Activated CD8-positive, alpha-beta T cell treated with anti-CD3 and anti-CD28 coated beads, Interleukin-2, amount 10 ng/mL, durations not matched to agents 7 days and 5 days (primary cell): ENCODE measurements at regions not wholly inside any gene's neighbourhood (a gene's known extent, or its start where the extent isn't known, plus 50 kb on each side); places are given as distances from the start of the nearest gene placed in this dataset.

ENCODE experiments used
- ATAC-seq: fragments of 150-1000 bp; cut with Tn5 transposase; one replicate; pipeline ENCODE4 v1.10.0; 2021; ENCODE audit warnings: moderate library complexity
- CTCF ChIA-PET: fragments of 350-600 bp; sonication (Branson Sonifier 250); formaldehyde crosslinking; loops from one replicate; lab custom pipeline; 2021; ENCODE audit warnings: antibody characterized with exemption; lab: Charles Lee
- POLR2A ChIA-PET: fragments of 350-600 bp; sonication (Branson Sonifier 250); formaldehyde crosslinking; loops from one replicate; lab custom pipeline; 2021; ENCODE audit warnings: antibody characterized with exemption; lab: Charles Lee
- DNase-seq: peaks from one replicate; pipeline ENCODE4 v3.0.0-alpha.2; 2020
- H3K27ac Mint-ChIP-seq: one replicate; pipeline ENCODE4 v1.8.0; 2021; ENCODE audit warnings: mild to moderate bottlenecking, mixed read lengths
- H3K27me3 Mint-ChIP-seq: one replicate; pipeline ENCODE4 v1.8.0; 2021; ENCODE audit warnings: low read depth, mixed read lengths
- H3K36me3 Mint-ChIP-seq: one replicate; pipeline ENCODE4 v1.8.0; 2021; ENCODE audit warnings: low read depth, mixed read lengths
- H3K4me1 Mint-ChIP-seq: one replicate; pipeline ENCODE4 v1.8.0; 2021; ENCODE audit warnings: low read depth, mixed read lengths
- H3K4me3 Mint-ChIP-seq: one replicate; pipeline ENCODE4 v1.8.0; 2021; ENCODE audit warnings: mild to moderate bottlenecking, mixed read lengths
- H3K9me3 Mint-ChIP-seq: one replicate; pipeline ENCODE4 v1.8.0; 2022; ENCODE audit warnings: mixed read lengths; ENCODE audit not compliant: insufficient read depth

GRCh38 chr12:69129017-69129416, 110.4 kb upstream of the CPSF6 start:
- POLR2A ChIA-PET, result interaction anchor here (0.6 kb wide), 1 partner anchor 1203 kb away, joined by 4 read pairs; no protein-coding TSS in a partner anchor
- Mint-ChIP-seq H3K4me1 (no peaks in the 10 kb centered on the region), H3K9me3 (no peaks in the 10 kb centered on the region), H3K4me3 (no peak overlapping the region), H3K27ac (no peak overlapping the region), H3K27me3 (peaks cover 6% of the 10 kb centered on the region), H3K36me3 (no peaks in the 10 kb centered on the region)
- CTCF ChIA-PET, result interaction anchor here (1.1 kb wide), 1 partner anchor 299 kb away, joined by 3 read pairs; no protein-coding TSS in a partner anchor
- DNase-seq (no peak), ATAC-seq (no peak)

- Mint-ChIP-seq H3K36me3 (no peaks in the 10 kb centered on the region), H3K27ac (no peak overlapping the region), H3K4me1 (no peaks in the 10 kb centered on the region), H3K4me3 (no peak overlapping the region), H3K9me3 (no peaks in the 10 kb centered on the region), H3K27me3 (peaks cover 9% of the 10 kb centered on the region)
- ATAC-seq, result no peak
- DNase-seq, result no peak
- ChIA-PET POLR2A (interaction anchor here (0.6 kb wide), 1 partner anchor 1204 kb away, joined by 4 read pairs; no protein-coding TSS in a partner anchor), CTCF (interaction anchor here (1.1 kb wide), 1 partner anchor 300 kb away, joined by 3 read pairs; no protein-coding TSS in a partner anchor)
These were observed 109.8 kb upstream of the CPSF6 start for GRCh38 chr12:69129564-69129963.

- ChIA-PET CTCF (interaction anchor here (1.1 kb wide), 1 partner anchor 300 kb away, joined by 3 read pairs; no protein-coding TSS in a partner anchor), POLR2A (no interaction called here)
- no peak for DNase-seq
- no peaks in the 10 kb centered on the region for H3K36me3 Mint-ChIP-seq
- no peaks in the 10 kb centered on the region for H3K4me1 Mint-ChIP-seq
- H3K4me3 Mint-ChIP-seq, result no peak overlapping the region
- no peaks in the 10 kb centered on the region for H3K9me3 Mint-ChIP-seq
- no peak overlapping the region for H3K27ac Mint-ChIP-seq
- H3K27me3 Mint-ChIP-seq, result peaks cover 7% of the 10 kb centered on the region
- ATAC-seq, result no peak
These were observed 109.3 kb upstream of the CPSF6 start for GRCh38 chr12:69130064-69130463.

- Mint-ChIP-seq H3K4me3 (no peak overlapping the region), H3K27ac (no peak overlapping the region), H3K4me1 (no peaks in the 10 kb centered on the region), H3K36me3 (no peaks in the 10 kb centered on the region), H3K27me3 (peaks cover 7% of the 10 kb centered on the region), H3K9me3 (no peaks in the 10 kb centered on the region)
- ATAC-seq, result no peak
- DNase-seq, result no peak
- CTCF ChIA-PET, result no interaction called here
- POLR2A ChIA-PET, result no interaction called here
These were observed 108.3 kb upstream of the CPSF6 start for GRCh38 chr12:69131077-69131476.

- Mint-ChIP-seq H3K27me3 (peaks cover 5% of the 10 kb centered on the region), H3K36me3 (no peaks in the 10 kb centered on the region), H3K27ac (no peak overlapping the region), H3K4me3 (no peak overlapping the region), H3K9me3 (peaks cover 23% of the 10 kb centered on the region), H3K4me1 (no peaks in the 10 kb centered on the region)
- ATAC-seq (no peak), DNase-seq (no peak)
- ChIA-PET CTCF (no interaction called here), POLR2A (no interaction called here)
These were observed 102.3 kb upstream of the CPSF6 start for GRCh38 chr12:69136931-69137613.

DNA sequence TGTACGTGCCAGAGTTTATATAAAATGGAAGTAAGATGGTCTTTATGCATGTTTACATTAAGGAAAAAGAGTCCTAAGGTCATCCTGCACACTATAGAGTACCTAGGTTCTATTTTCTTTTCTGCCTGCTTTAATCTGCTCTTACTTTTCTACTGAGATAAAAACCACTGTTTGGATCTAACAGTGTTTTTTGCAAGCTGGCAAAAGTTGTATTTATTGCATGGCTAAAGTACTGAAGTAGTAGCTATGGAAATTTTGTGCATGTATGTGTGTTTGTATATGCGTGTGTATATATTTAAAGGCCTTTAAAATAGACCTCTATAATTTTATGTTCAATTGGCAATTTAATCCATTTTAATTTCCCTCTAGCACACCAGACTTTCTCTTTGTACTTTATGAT, 98.3 kb upstream of the CPSF6 start:
- ChIA-PET POLR2A (no interaction called here), CTCF (interaction anchor here (2.2 kb wide), 1 partner anchor 16 kb away, joined by 8 read pairs; no protein-coding TSS in a partner anchor)
- Mint-ChIP-seq H3K4me1 (no peaks in the 10 kb centered on the region), H3K36me3 (no peaks in the 10 kb centered on the region), H3K27me3 (no peaks in the 10 kb centered on the region), H3K4me3 (no peak overlapping the region), H3K27ac (no peak overlapping the region), H3K9me3 (peaks cover 23% of the 10 kb centered on the region)
- ATAC-seq (no peak), DNase-seq (no peak)

- Mint-ChIP-seq H3K27ac (no peak overlapping the region), H3K36me3 (no peaks in the 10 kb centered on the region), H3K4me1 (peaks cover 11% of the 10 kb centered on the region), H3K4me3 (no peak overlapping the region), H3K9me3 (no peaks in the 10 kb centered on the region), H3K27me3 (peaks cover 3% of the 10 kb centered on the region)
- ChIA-PET CTCF (interaction anchor here (1.5 kb wide), 1 partner anchor 8 kb away, joined by 4 read pairs; no protein-coding TSS in a partner anchor), POLR2A (no interaction called here)
- DNase-seq, result no peak
- ATAC-seq, result no peak
These were observed 90.1 kb upstream of the CPSF6 start for GRCh38 chr12:69149270-69149669.

DNA sequence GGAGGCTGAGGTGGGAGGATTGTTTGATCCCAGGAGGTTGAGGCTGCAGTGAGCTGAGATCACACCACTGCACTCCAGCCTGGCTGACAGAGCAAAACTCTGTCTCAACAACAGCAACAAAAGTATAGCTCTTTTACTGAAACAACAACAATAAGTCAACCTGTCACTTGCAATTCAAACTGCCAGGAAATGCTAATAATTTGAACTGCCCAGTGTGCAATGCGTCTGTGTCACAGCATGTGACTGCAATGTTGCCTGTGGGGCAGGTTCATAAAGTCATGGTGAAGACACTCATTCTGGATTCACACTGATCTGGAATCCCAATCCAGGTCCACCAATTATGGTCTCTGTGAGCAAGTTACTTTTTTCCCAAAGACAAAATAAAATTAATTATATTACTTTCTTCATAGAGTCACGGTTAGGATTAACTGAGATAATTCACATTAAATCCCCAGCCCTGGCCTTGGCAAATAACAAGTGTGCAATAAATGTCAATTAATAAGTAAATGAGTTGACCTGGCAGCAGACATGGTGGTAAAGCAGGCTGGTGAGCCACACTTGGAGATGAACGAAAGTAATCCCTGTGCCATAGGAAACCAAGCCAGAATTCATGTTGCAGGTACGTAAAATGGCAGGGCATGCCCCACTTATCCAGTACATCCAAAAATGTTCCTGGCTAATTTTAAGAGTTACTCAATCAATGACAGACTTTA, 89.1 kb upstream of the CPSF6 start:
- Mint-ChIP-seq H3K36me3 (no peaks in the 10 kb centered on the region), H3K4me1 (peaks cover 21% of the 10 kb centered on the region), H3K4me3 (no peak overlapping the region), H3K9me3 (no peaks in the 10 kb centered on the region), H3K27ac (no peak overlapping the region), H3K27me3 (peaks cover 3% of the 10 kb centered on the region)
- ChIA-PET POLR2A (no interaction called here), CTCF (no interaction called here)
- no peak for DNase-seq
- ATAC-seq, result no peak

DNA sequence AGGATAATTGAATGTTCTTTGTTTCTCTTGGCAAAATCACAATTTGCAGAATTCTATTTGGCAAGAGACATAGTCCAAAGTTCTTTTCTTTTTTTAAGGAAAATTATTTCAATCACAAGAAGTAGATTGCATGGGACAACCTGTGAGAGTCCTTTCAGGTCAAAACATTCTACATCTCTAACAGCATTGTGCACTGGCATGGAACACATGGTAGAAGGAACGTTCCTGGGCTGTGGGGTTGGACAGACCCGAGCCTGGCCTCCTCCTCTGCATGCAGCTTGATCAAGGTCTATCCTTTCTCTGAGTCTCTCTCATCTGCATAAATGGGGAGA, 88.6 kb upstream of the CPSF6 start:
- H3K4me3 Mint-ChIP-seq, result no peak overlapping the region

DNA sequence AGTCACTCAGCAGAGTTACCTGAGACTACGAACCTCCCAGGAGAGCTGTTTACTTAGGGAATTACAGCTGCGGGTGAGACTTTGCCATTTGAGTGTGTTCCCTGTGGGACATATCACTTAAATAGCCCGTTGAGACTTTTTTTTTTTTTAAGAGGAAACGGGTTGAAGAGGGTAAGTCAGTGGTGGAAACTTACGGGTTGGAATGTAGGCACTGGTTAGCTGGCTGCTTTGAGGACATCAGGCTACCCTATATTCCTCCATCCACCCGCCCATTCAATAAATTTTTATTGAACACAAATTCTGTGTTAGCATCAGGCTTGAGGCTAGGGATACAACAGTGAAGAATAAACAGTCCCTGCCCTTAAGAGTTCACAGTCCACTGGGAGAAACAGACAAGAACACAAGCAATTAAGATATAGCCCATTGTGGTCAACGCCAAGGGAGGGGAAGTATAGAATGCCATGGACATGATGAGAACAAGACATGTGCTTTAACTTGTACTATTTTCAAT, 88.1 kb upstream of the CPSF6 start:
- ChIA-PET CTCF (no interaction called here), POLR2A (no interaction called here)
- Mint-ChIP-seq H3K27ac (no peak overlapping the region), H3K9me3 (no peaks in the 10 kb centered on the region), H3K27me3 (peaks cover 3% of the 10 kb centered on the region), H3K4me3 (no peak overlapping the region), H3K4me1 (peaks cover 23% of the 10 kb centered on the region), H3K36me3 (no peaks in the 10 kb centered on the region)
- ATAC-seq, result no peak
- DNase-seq, result no peak

More for the DNA sequence above, 88.6 kb upstream of the CPSF6 start:
- Mint-ChIP-seq H3K27me3 (peaks cover 3% of the 10 kb centered on the region), H3K36me3 (no peaks in the 10 kb centered on the region), H3K4me1 (peaks cover 22% of the 10 kb centered on the region), H3K9me3 (no peaks in the 10 kb centered on the region), H3K27ac (no peak overlapping the region)
- ChIA-PET POLR2A (no interaction called here), CTCF (no interaction called here)
- DNase-seq, result no peak
- ATAC-seq, result no peak

DNA sequence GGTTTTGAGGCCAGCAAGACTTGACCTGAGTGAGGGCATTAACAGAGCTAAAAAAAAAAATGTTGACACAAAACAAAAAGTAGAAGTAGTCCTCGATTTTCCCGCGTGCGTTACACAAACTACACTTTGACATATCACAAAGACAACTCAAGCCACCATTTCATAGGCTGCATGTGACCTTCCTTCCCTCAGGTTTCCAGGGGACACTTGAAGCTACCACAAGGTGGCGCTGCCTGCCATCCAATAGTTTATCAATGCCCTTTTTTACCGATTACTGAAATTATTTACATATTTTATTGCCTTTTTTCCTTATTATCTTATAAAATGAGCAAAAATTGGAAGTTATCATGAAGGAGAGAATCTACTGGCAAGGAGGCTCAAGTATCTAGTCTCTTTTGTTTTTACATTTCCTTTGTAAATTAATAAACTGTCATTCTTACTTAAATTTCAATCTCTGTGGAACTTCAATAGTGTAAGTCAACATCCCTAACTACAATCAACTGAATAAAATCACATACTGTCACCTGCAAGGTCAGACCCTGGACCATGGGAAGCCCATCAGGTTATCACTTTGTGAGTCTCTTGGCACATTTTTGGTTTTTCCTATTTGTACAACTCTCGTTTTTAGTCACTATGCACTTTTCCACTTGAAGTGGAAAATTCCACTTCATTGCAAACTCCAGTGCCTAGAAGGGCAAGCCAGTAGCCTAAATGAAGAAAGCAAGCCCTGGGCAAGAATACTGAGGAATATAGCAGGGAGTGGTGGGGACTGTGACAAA, 84.6 kb upstream of the CPSF6 start:
- Mint-ChIP-seq H3K36me3 (no peaks in the 10 kb centered on the region), H3K4me3 (no peak overlapping the region), H3K27ac (peak overlapping the region; percentile 18), H3K9me3 (no peaks in the 10 kb centered on the region), H3K27me3 (peaks cover 3% of the 10 kb centered on the region), H3K4me1 (peaks cover 32% of the 10 kb centered on the region)
- POLR2A ChIA-PET, result interaction anchor here (0.7 to 2.3 kb wide), 3 partner anchors 99 to 315 kb away, joined by 3 to 8 read pairs (median 6); no protein-coding TSS in a partner anchor
- CTCF ChIA-PET, result interaction anchor here (0.6 to 6.7 kb wide), 24 partner anchors 10 to 983 kb away, joined by 3 to 118 read pairs (median 5); no protein-coding TSS in a partner anchor
- peak; percentile 86 for DNase-seq
- ATAC-seq, result peak; percentile 64
